ENCODE measurements at regions not wholly inside any gene's neighbourhood (a gene's known extent, or its start where the extent isn't known, plus 50 kb on each side); places are given as distances from the start of the nearest gene placed in this dataset.

GRCh38 chr3:165457096-165457495, 260.9 kb upstream of the SLITRK3 start:
- in situ Hi-C loops (cut with MboI), result no loop called here
- no peaks in the 10 kb centered on the region for H3K79me2 ChIP-seq (ENCODE audit: control insufficient read depth, insufficient read depth, low read length)
- H3K9me1 ChIP-seq (ENCODE audit: control insufficient read depth, insufficient read depth, low read length), result no peaks in the 10 kb centered on the region
- no peak for TF ChIP-seq NFE2L1 (tag; IDR thresholded peaks at IDR 0.05; ENCODE audit: borderline replicate concordance, low read depth)
- TF ChIP-seq, protein P1, sequence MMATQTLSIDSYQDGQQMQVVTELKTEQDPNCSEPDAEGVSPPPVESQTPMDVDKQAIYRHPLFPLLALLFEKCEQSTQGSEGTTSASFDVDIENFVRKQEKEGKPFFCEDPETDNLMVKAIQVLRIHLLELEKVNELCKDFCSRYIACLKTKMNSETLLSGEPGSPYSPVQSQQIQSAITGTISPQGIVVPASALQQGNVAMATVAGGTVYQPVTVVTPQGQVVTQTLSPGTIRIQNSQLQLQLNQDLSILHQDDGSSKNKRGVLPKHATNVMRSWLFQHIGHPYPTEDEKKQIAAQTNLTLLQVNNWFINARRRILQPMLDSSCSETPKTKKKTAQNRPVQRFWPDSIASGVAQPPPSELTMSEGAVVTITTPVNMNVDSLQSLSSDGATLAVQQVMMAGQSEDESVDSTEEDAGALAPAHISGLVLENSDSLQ (IDR thresholded peaks at IDR 0.05), result no peak
- no peak for TF ChIP-seq LEF1 (IDR thresholded peaks at IDR 0.05)
- no peak for TF ChIP-seq NKRF (IDR thresholded peaks at IDR 0.05; ENCODE audit: borderline replicate concordance)
- no peaks in the 10 kb centered on the region for H3K9me3 ChIP-seq (replicated peaks; ENCODE audit: control insufficient read depth, insufficient read depth, low read depth, low read length)
- no peak overlapping the region for H3K4me2 ChIP-seq (ENCODE audit: insufficient read depth, low read length)
- DNase-seq (ENCODE audit: extremely low read depth in 1 of 4, low spot score in 3 of 4), result no peak
- intact Hi-C loops (cut with micrococcal nuclease), result no loop called here
- no peak overlapping the region for H3K9ac ChIP-seq (ENCODE audit: insufficient read depth in 1 of 2, low read depth in 2 of 2, low read length in 2 of 2)
- no peak overlapping the region for H3K4me3 ChIP-seq
- whole genome bisulfite sequencing (ENCODE audit: insufficient coverage, low coverage, missing lambda C conversion rate), result 2% methylated on average over 5 of the region's 6 CpGs
- POLR2A ChIA-PET, result no interaction called here
- no peak for ATAC-seq
- no peaks in the 10 kb centered on the region for H4K20me1 ChIP-seq (replicated peaks; ENCODE audit: control insufficient read depth, insufficient read depth, low read length)
- no TSS peak for BruUV-seq (replicated peaks)
- H3K27me3 ChIP-seq (ENCODE audit: control insufficient read depth in 2 of 2, insufficient read depth in 2 of 2, low read length in 2 of 2), result no peaks in the 10 kb centered on the region
- H3K27ac ChIP-seq (ENCODE audit: extremely low read depth, low read depth, low read length), result no peak overlapping the region
- no peak overlapping the region for H2AFZ ChIP-seq (ENCODE audit: low read depth, low read length)
- H3K4me1 ChIP-seq (replicated peaks in 1 of 2; ENCODE audit: control insufficient read depth in 2 of 2, insufficient read depth in 2 of 2, low read length in 2 of 2), result no peaks in the 10 kb centered on the region
- no peak for FAIRE-seq
- CTCF ChIA-PET (ENCODE audit: low intra/inter-chr PET ratio), result no interaction called here
- no peaks in the 10 kb centered on the region for H3K36me3 ChIP-seq (ENCODE audit: control insufficient read depth, insufficient read depth, low read length)
